ENCODE measurements at regions not wholly inside any gene's neighbourhood (a gene's known extent, or its start where the extent isn't known, plus 50 kb on each side); places are given as distances from the start of the nearest gene placed in this dataset.

DNA sequence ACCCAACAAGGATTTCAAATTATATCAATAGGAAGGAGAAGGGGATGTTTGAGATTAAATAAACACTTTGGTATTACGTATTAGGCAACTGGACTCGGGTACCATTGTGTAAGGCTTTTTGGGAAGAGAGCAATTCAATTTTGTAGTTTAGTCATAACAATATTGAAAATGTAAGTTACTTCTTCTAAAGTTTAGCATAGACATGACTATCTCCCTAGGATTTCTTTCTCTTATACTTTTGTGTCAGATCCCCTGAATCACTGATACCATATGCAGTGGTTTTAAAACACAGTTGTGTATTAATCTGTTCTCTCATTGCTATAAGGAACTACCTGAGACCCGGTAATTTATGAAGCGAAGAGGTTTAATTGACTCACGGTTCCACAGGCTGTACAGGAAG is 123.8 kb upstream of the FAM9C start:
- Histone ChIP-seq H3K27ac (ENCODE audit: low read depth, low read length) (no peak overlapping the region), H3K4me3 (ENCODE audit: low read length in 2 of 2) (peak overlapping the region in 1 of 2 donors; percentile 10), H3K36me3 (ENCODE audit: insufficient read depth, low read length) (no peaks in the 10 kb centered on the region), H3K27me3 (ENCODE audit: insufficient read depth, low read length) (no peaks in the 10 kb centered on the region), H3K4me1 (ENCODE audit: insufficient read depth, low read length) (peaks cover 14% of the 10 kb centered on the region), H3K9me3 (ENCODE audit: control insufficient read depth in 1 of 2, low read length in 2 of 2) (no peaks in the 10 kb centered on the region)
- Mint-ChIP-seq H3K36me3 (peaks cover 0 to 2% of the 10 kb centered on the region in 2 donors), H3K27me3 (no peaks in the 10 kb centered on the region), H3K27ac (peak overlapping the region in 5 of 7 donors; percentile 53 to 91 (median 83)), H3K4me3 (peak overlapping the region in 6 of 8 donors; percentile 20 to 85 (median 69)), H3K4me1 (peaks cover 13 to 25% (median 17%) of the 10 kb centered on the region in 4 donors), H3K9me3 (peaks cover 0 to 9% (median 2%) of the 10 kb centered on the region in 8 donors)
- intact Hi-C loops (cut with micrococcal nuclease) = no loop called here
- CTCF ChIA-PET (ENCODE audit: partially characterized antibody) = no interaction called here
- POLR2A ChIA-PET (ENCODE audit: partially characterized antibody) = no interaction called here
- no peak for DNase-seq

DNA sequence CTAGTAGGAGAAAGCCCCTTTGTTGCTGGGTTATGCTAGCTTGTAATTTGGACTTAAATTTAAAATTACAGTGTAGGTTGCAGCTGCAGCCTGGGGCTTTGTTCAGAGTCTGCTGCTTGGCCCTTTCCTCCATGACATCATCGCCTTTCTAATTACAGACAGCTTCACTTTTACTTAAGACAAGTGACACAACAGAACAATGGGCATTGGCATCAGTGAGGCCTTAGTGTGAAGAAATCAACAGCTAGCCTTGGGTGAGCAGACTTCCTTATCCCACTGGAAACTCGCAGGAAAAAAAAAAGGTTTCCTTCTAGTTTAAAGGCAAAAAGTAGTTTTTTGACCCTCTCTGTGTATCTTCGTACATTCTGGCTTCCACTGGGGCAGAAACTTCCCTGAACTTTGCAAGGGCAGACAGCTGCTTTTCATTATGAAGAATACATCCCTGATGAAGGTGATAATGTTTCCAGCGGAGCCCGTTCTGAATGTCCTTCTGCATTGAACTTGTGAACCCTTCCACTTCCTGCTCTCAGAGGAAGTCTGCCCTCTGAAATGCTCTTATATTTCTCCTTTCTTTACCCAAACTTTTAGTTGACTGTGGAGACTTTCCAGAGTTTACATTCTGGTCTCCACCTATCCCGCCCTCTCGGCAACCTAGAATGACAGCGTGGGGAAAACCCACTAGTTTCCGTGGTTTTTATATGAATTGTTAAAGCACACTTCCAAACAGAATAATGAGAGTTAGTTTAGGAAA is 123.2 kb upstream of the FAM9C start:
- peak in 2 of 5 donors; percentile 6 to 31 for DNase-seq
- Histone ChIP-seq H3K27ac (ENCODE audit: low read depth, low read length) (no peak overlapping the region), H3K9me3 (ENCODE audit: control insufficient read depth in 1 of 2, low read length in 2 of 2) (no peaks in the 10 kb centered on the region), H3K36me3 (ENCODE audit: insufficient read depth, low read length) (no peaks in the 10 kb centered on the region), H3K4me1 (ENCODE audit: insufficient read depth, low read length) (peaks cover 14% of the 10 kb centered on the region), H3K27me3 (ENCODE audit: insufficient read depth, low read length) (no peaks in the 10 kb centered on the region), H3K4me3 (ENCODE audit: low read length in 2 of 2) (peak overlapping the region in 1 of 2 donors; percentile 10)
- ChIA-PET POLR2A (ENCODE audit: partially characterized antibody) (interaction anchor here (1.4 kb wide), 1 partner anchor 16 kb away, joined by 6 read pairs; no protein-coding TSS in a partner anchor), CTCF (ENCODE audit: partially characterized antibody) (interaction anchor here (1.4 kb wide), 1 partner anchor 75 kb away, joined by 5 read pairs; no protein-coding TSS in a partner anchor)
- H3K27ac Mint-ChIP-seq = peak overlapping the region; percentile 53 to 91 (median 85)
- peaks cover 0 to 9% (median 2%) of the 10 kb centered on the region in 8 donors for H3K9me3 Mint-ChIP-seq
- intact Hi-C loops (cut with micrococcal nuclease) = no loop called here
- H3K36me3 Mint-ChIP-seq = peaks cover 0 to 2% of the 10 kb centered on the region in 2 donors
- peak overlapping the region; percentile 28 to 85 (median 69) for H3K4me3 Mint-ChIP-seq
- peaks cover 13 to 25% (median 17%) of the 10 kb centered on the region in 4 donors for H3K4me1 Mint-ChIP-seq
- no peaks in the 10 kb centered on the region for H3K27me3 Mint-ChIP-seq

DNA sequence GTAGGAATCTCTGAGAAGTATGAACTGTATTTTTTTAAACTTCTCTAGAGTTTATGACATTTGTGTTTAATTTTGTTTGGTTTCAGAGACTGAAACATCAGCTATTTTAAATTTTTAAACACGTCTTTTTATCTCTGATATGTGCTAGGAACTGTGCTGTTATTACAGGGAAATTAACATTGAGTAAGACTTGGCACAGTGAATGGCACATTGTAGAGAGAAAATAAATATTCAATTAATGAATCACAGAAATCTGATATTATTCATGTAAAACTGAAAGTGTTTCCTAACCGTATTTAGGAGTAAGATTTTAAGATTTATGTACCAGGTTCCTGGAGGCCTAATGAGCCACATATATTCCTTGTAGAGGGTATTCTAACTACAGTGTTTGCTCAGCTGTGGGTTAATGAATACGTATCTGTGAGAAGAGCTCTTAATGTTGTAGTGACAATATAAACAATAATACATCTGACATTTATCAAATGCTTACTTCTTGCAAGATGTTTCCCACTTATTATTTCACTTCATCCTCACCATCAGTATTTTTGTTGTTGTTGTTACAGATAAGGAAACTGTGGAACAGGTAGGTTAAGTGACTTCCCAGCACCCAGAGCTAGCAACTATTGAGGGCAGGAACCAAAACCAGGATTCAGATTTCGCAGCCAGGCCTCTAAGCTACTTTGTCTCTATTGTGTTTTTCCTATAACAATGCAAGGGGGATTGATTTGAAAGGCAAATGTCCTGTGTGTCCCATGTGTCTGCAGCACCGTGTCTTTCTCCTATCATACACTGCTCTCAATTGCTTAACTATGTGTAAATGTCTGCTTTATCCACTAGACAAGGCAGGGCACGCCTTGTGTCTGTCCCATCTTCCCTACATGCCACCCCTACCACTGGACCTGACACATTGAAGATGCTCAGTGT is 121.1 kb upstream of the FAM9C start:
- no peaks in the 10 kb centered on the region for H3K9me3 ChIP-seq (ENCODE audit: control insufficient read depth in 1 of 2, low read length in 2 of 2)
- Mint-ChIP-seq H3K36me3 (peaks cover 0 to 2% of the 10 kb centered on the region in 2 donors), H3K9me3 (peaks cover 0 to 6% (median 2%) of the 10 kb centered on the region in 8 donors), H3K4me1 (peaks cover 13 to 35% (median 24%) of the 10 kb centered on the region in 4 donors), H3K4me3 (no peak overlapping the region), H3K27me3 (no peaks in the 10 kb centered on the region), H3K27ac (no peak overlapping the region)
- no peak for DNase-seq
- ChIA-PET CTCF (ENCODE audit: partially characterized antibody) (no interaction called here), POLR2A (ENCODE audit: partially characterized antibody) (no interaction called here)
- no peak overlapping the region for H3K27ac ChIP-seq (ENCODE audit: low read depth, low read length)
- peaks cover 17% of the 10 kb centered on the region for H3K4me1 ChIP-seq (ENCODE audit: insufficient read depth, low read length)
- no peaks in the 10 kb centered on the region for H3K27me3 ChIP-seq (ENCODE audit: insufficient read depth, low read length)
- no peak overlapping the region for H3K4me3 ChIP-seq (ENCODE audit: low read length in 2 of 2)
- no peaks in the 10 kb centered on the region for H3K36me3 ChIP-seq (ENCODE audit: insufficient read depth, low read length)
- intact Hi-C loops (cut with micrococcal nuclease) = no loop called here

DNA sequence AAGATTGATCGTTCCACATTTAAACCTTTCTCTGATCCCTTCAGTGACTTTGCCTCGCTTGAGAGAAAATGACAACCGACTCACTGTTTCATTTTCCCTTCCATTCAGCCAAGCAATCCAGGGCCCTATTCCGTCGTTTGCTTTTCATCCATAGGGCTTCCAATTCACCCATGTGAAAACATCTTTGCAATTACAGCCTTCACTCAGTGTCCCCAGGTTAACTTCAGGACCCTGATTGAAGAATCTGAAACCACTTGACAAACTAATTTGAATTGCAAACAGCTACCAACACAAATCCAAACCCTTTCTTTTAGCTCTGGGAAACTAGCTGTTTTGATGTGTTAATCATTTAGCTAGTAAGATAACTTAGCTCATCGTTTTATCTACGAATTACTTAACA is 120.2 kb upstream of the FAM9C start:
- Mint-ChIP-seq H3K36me3 (peaks cover 0 to 2% of the 10 kb centered on the region in 2 donors), H3K27me3 (no peaks in the 10 kb centered on the region), H3K9me3 (peaks cover 0 to 6% (median 2%) of the 10 kb centered on the region in 8 donors), H3K27ac (no peak overlapping the region), H3K4me3 (no peak overlapping the region), H3K4me1 (peaks cover 13 to 35% (median 24%) of the 10 kb centered on the region in 4 donors)
- H3K4me1 ChIP-seq (ENCODE audit: insufficient read depth, low read length) = peaks cover 17% of the 10 kb centered on the region
- intact Hi-C loops (cut with micrococcal nuclease) = no loop called here
- H3K36me3 ChIP-seq (ENCODE audit: insufficient read depth, low read length) = no peaks in the 10 kb centered on the region
- no peak for DNase-seq
- no peak overlapping the region for H3K27ac ChIP-seq (ENCODE audit: low read depth, low read length)
- ChIA-PET POLR2A (ENCODE audit: partially characterized antibody) (no interaction called here), CTCF (ENCODE audit: partially characterized antibody) (no interaction called here)
- no peaks in the 10 kb centered on the region for H3K27me3 ChIP-seq (ENCODE audit: insufficient read depth, low read length)
- no peaks in the 10 kb centered on the region for H3K9me3 ChIP-seq (ENCODE audit: control insufficient read depth in 1 of 2, low read length in 2 of 2)
- no peak overlapping the region for H3K4me3 ChIP-seq (ENCODE audit: low read length in 2 of 2)

DNA sequence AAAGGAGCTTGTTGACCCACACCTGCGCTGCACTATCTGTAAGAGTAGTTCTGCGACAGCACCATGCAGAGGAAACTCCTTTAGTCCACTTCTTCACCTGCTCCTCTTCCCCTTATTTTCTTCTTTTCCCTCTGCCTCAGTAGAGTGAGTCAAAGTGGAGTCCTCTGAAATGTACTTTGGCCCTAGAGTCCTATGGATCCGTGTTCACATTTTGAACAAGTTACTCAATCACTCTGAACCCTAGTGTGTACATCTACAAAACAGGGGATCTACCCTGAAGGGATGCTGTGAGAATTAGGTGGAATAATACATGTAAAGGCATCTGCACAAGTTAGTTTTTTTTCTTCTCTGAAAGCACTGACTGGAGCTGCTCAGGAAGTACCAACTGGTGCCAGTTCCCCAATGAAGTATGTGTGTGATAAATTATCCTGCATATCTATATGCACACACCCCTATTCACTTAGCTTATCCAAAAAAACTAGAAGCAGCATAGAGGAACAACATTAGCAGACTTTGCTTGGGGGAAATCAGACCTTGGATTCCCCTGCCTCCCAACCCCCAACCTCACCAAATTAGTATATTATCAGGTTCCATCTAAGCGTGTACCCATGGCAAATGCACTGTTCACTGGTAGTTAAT is 118.5 kb upstream of the FAM9C start:
- H3K27ac ChIP-seq (ENCODE audit: low read depth, low read length) = no peak overlapping the region
- no peak overlapping the region for H3K27ac Mint-ChIP-seq
- peaks cover 0 to 4% (median 0%) of the 10 kb centered on the region in 8 donors for H3K9me3 Mint-ChIP-seq
- H3K9me3 ChIP-seq (ENCODE audit: control insufficient read depth in 1 of 2, low read length in 2 of 2) = no peaks in the 10 kb centered on the region
- POLR2A ChIA-PET (ENCODE audit: partially characterized antibody) = no interaction called here
- no peaks in the 10 kb centered on the region for H3K36me3 Mint-ChIP-seq
- H3K4me1 ChIP-seq (ENCODE audit: insufficient read depth, low read length) = peaks cover 11% of the 10 kb centered on the region
- no peaks in the 10 kb centered on the region for H3K27me3 Mint-ChIP-seq
- H3K4me3 Mint-ChIP-seq = no peak overlapping the region
- no peaks in the 10 kb centered on the region for H3K36me3 ChIP-seq (ENCODE audit: insufficient read depth, low read length)
- H3K4me1 Mint-ChIP-seq = peaks cover 6 to 24% (median 14%) of the 10 kb centered on the region in 4 donors
- DNase-seq = no peak
- no peak overlapping the region for H3K4me3 ChIP-seq (ENCODE audit: low read length in 2 of 2)
- CTCF ChIA-PET (ENCODE audit: partially characterized antibody) = interaction anchor here (1.5 kb wide), 1 partner anchor 11 kb away, joined by 3 read pairs; no protein-coding TSS in a partner anchor
- no peaks in the 10 kb centered on the region for H3K27me3 ChIP-seq (ENCODE audit: insufficient read depth, low read length)
- intact Hi-C loops (cut with micrococcal nuclease) = no loop called here

DNA sequence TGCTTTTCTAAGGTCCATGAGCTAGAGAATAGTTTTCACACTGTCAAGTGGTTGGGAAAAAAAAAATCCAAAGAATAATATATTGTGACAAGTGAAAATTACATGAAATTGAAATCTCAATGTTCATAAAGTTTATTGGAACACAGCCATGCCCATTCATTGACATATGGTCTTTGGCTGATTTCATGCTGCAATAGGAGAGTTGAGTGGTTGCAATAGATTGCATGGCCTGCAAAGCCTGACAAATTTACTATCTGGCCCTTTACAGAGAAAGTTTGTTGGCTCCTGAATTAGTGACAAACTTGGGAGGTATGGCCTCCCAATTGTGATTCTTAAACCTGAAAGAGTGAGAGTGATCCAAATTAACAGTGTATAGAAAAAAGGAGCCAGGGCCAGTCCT is 115.5 kb upstream of the FAM9C start:
- CTCF ChIA-PET (ENCODE audit: partially characterized antibody) = interaction anchor here (0.5 kb wide), 1 partner anchor 12 kb away, joined by 3 read pairs; no protein-coding TSS in a partner anchor
- H3K36me3 Mint-ChIP-seq = no peaks in the 10 kb centered on the region
- peaks cover 0 to 6% (median 0%) of the 10 kb centered on the region in 8 donors for H3K9me3 Mint-ChIP-seq
- no peak overlapping the region for H3K27ac Mint-ChIP-seq
- Histone ChIP-seq H3K27ac (ENCODE audit: low read depth, low read length) (no peak overlapping the region), H3K4me3 (ENCODE audit: low read length in 2 of 2) (no peak overlapping the region), H3K4me1 (ENCODE audit: insufficient read depth, low read length) (peaks cover 3% of the 10 kb centered on the region), H3K36me3 (ENCODE audit: insufficient read depth, low read length) (no peaks in the 10 kb centered on the region), H3K27me3 (ENCODE audit: insufficient read depth, low read length) (no peaks in the 10 kb centered on the region), H3K9me3 (ENCODE audit: control insufficient read depth in 1 of 2, low read length in 2 of 2) (no peaks in the 10 kb centered on the region)
- peaks cover 3 to 10% (median 7%) of the 10 kb centered on the region in 4 donors for H3K4me1 Mint-ChIP-seq
- intact Hi-C loops (cut with micrococcal nuclease) = no loop called here
- POLR2A ChIA-PET (ENCODE audit: partially characterized antibody) = no interaction called here
- H3K27me3 Mint-ChIP-seq = no peaks in the 10 kb centered on the region
- DNase-seq = no peak
- H3K4me3 Mint-ChIP-seq = no peak overlapping the region

Data from CD4-positive, alpha-beta memory T cell (primary cell).